ENCODE measurements at regions not wholly inside any gene's neighbourhood (a gene's known extent, or its start where the extent isn't known, plus 50 kb on each side); places are given as distances from the start of the nearest gene placed in this dataset.

DNA sequence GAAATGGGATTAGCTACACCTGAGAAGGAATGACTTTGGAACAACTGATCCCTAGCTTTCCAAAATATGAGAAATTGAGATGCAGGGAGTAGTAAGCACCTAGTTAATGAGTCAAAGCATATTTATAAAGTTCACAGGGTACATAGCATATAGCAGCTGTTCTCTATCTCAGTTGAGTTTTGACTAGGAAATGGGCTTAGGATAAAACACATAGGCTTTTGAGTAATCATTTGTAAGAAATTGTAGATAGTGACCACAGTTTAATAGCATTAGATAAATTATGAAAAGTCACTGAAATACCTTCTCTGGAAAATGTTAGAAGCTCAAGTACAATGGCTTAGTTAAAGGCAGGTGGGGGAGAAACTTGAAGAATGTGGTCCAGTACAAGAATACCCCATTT is 444.7 kb upstream of the TNP1 start (continued):
- no peak for TF ChIP-seq PRDM15 (CRISPR knock-in tag; IDR thresholded peaks at IDR 0.05)
- TF ChIP-seq CHD4 (IDR thresholded peaks at IDR 0.05) = no peak
- no peak for TF ChIP-seq ZNF687 (IDR thresholded peaks at IDR 0.05)
- TF ChIP-seq ZBED1 (IDR thresholded peaks at IDR 0.05; ENCODE audit: borderline replicate concordance) = no peak
- no peak for TF ChIP-seq EP300 (IDR thresholded peaks at IDR 0.05; ENCODE audit: borderline replicate concordance in 1 of 2, control insufficient read depth in 1 of 2, low read depth in 2 of 2, low read length in 2 of 2)
- no peak for TF ChIP-seq YBX1 (IDR thresholded peaks at IDR 0.05)

All from GM12878 (cell line).